Heart left ventricle (tissue), 16 donors: ENCODE measurements at regions not wholly inside any gene's neighbourhood (a gene's known extent, or its start where the extent isn't known, plus 50 kb on each side); places are given as distances from the start of the nearest gene placed in this dataset.

Experiments used
- ATAC-seq, 4 donors: fragments of 200-7000 bp; cut with Tn5 transposase; one replicate each; pipeline ENCODE4 v1.9.1; 2020 to 2022; ENCODE audit warnings: moderate library complexity in 4 of 4, mild to moderate bottlenecking in 3 of 4, moderate number of reproducible peaks in 1 of 4
- DNase-seq, 5 donors: peaks; one replicate each; pipeline ENCODE4 v3.0.0-alpha.2; 2020
- H3K27ac ChIP-seq, 12 donors: fragments of 200-600 bp; sonication (generic) in 4 of 12; one replicate each; pipeline versions ENCODE4 v1.5.0 to v1.8.0; 2016 to 2022; ENCODE audit warnings: mild to moderate bottlenecking in 2 of 12
- H3K27me3 ChIP-seq, 9 donors: fragments of 200-600 bp; sonication (generic) in 2 of 9; one replicate each; pipeline versions ENCODE4 v1.5.1 to v1.8.0; 2016 to 2022; ENCODE audit warnings: mild to moderate bottlenecking in 3 of 9
- H3K36me3 ChIP-seq, 9 donors: fragments of 200-600 bp; sonication (generic) in 2 of 9; one replicate each; pipeline versions ENCODE4 v1.5.0 to v1.8.0; 2018 to 2022; ENCODE audit warnings: mild to moderate bottlenecking in 2 of 9
- H3K4me1 ChIP-seq, 12 donors: fragments of 200-600 bp; sonication (generic) in 4 of 12; one replicate each; pipeline versions ENCODE4 v1.5.0 to v1.8.0; 2016 to 2022; ENCODE audit warnings: mild to moderate bottlenecking in 3 of 12
- H3K4me3 ChIP-seq, 12 donors: fragments of 200-600 bp; sonication (generic) in 4 of 12; one replicate each; pipeline versions ENCODE4 v1.5.0 to v1.8.0; 2017 to 2022; ENCODE audit warnings: mild to moderate bottlenecking in 9 of 12, moderate library complexity in 4 of 12
- H3K9me3 ChIP-seq, 12 donors: fragments of 200-600 bp; sonication (generic) in 4 of 12; one replicate each; pipeline versions ENCODE4 v1.5.0 to v1.8.0; 2016 to 2022; ENCODE audit warnings: mild to moderate bottlenecking in 1 of 12
- CTCF ChIP-seq, 12 donors: fragments of 200-600 bp; sonication (generic) in 4 of 12; IDR thresholded peaks; one replicate each; pipeline versions ENCODE4 v1.5.0 to v1.8.0; 2018 to 2022; ENCODE audit warnings: antibody characterized with exemption in 12 of 12, mild to moderate bottlenecking in 5 of 12
- POLR2A ChIP-seq, 2 donors: fragments of 450-650 bp; IDR thresholded peaks; one replicate each; pipeline ENCODE4 v1.6.1; 2017; ENCODE audit warnings: antibody characterized with exemption in 2 of 2, mild to moderate bottlenecking in 2 of 2, moderate library complexity in 2 of 2
- WGBS, 4 donors: extraction: QIAGEN DNeasy Blood & Tissue Kit in 2 of 4; methylation state at CpG; one replicate each; pipeline versions ENCODE4 v1.1.5 to v1.1.7; 2013 to 2018; 5-methylcytosine and 5-hydroxymethylcytosine counted together
- intact Hi-C, 10 donors: fragments of 100-400 bp; cut with DNase I; formaldehyde crosslinking; loops; one replicate each; pipeline versions ENCODE4 v1.11.1 to v1.14.2; 2022
- donor health status: ischemic (EF 13 %, LVEDD 7.1; RV severe dilation, severe dysfunction).
- donor health status: healthy with polysubstance abuse.
- donor health status: DM: no; HTN: yes; CAD: no.
- donor health status: DM: no; HTN: no; CAD: no.
- donor health status: ischemic (EF 25% LVEDD 6.9; RV normal size, moderate dysfunction).
- donor health status: ischemic (EF 25% LVEDD 5.7; RV mildly dilated, moderate dysfunction).
- donor health status: healthy.
- donor health status: DM: yes; HTN: yes; CAD: no.
- donor health status: ischemic (EF 35%, LVEDD 5.7; RV mildly dilated, moderate dysfunction).
- donor health status: nonischemic (EF 11% LVEDD 7.7; RV severe dilation, severe dysfunction).
- donor health status: DM: yes; HTN: yes; CAD: no.
- donor health status: PGD.
- donor health status: ischemic (EF 29% LVEDD 5.4; RV normal size, mild dysfunction).
- donor health status: nonischemic (EF 23%, LVEDD 6.1; RV moderate dilation, normal function).

GRCh38 chr2:58428096-58429013 lies 187.2 kb upstream of the FANCL start:
- ATAC-seq (peak in 1 of 4 donors; percentile 41), DNase-seq (no peak)
- 0 to 3% (median 1%) methylated on average over 48 to 76 of the region's 76 CpGs for WGBS, 4 donors
- intact Hi-C loops = no loop called here
- no peaks in the 10 kb centered on the region for H3K36me3 ChIP-seq
- H3K4me3 ChIP-seq = peak overlapping the region in 11 of 12 donors; percentile 1 to 51 (median 42)
- no peaks in the 10 kb centered on the region for H3K9me3 ChIP-seq
- no peak for TF ChIP-seq CTCF (IDR thresholded peaks at IDR 0.05)
- peaks cover 0 to 16% (median 0%) of the 10 kb centered on the region in 12 donors for H3K4me1 ChIP-seq
- H3K27ac ChIP-seq = no peak overlapping the region
- peaks cover 0 to 46% (median 12%) of the 10 kb centered on the region in 9 donors for H3K27me3 ChIP-seq

- no peak overlapping the region for H3K27ac ChIP-seq
- no peak for TF ChIP-seq POLR2A (IDR thresholded peaks at IDR 0.05)
- peak overlapping the region in 11 of 12 donors; percentile 1 to 51 (median 42) for H3K4me3 ChIP-seq
- H3K27me3 ChIP-seq = peaks cover 0 to 51% (median 12%) of the 10 kb centered on the region in 9 donors
- peaks cover 0 to 16% (median 0%) of the 10 kb centered on the region in 12 donors for H3K4me1 ChIP-seq
- no peaks in the 10 kb centered on the region for H3K36me3 ChIP-seq
- 1 to 2% (median 1%) methylated on average over 28 of the region's 28 CpGs for WGBS, 4 donors
- DNase-seq (peak in 2 of 5 donors; percentile 5 to 43), ATAC-seq (no peak)
- intact Hi-C loops = no loop called here
- no peaks in the 10 kb centered on the region for H3K9me3 ChIP-seq
Measured at GRCh38 chr2:58427572-58428095, 186.5 kb upstream of the FANCL start.

GRCh38 chr2:58425368-58425767 lies 184.2 kb upstream of the FANCL start:
- H3K4me3 ChIP-seq = no peak overlapping the region
- no peak overlapping the region for H3K27ac ChIP-seq
- TF ChIP-seq CTCF (IDR thresholded peaks at IDR 0.05) (no peak), POLR2A (IDR thresholded peaks at IDR 0.05) (no peak)
- peaks cover 0 to 48% (median 12%) of the 10 kb centered on the region in 9 donors for H3K27me3 ChIP-seq
- intact Hi-C loops = no loop called here
- H3K36me3 ChIP-seq = no peaks in the 10 kb centered on the region
- ATAC-seq (no peak), DNase-seq (no peak)
- no peaks in the 10 kb centered on the region for H3K9me3 ChIP-seq
- WGBS, 4 donors = 85 to 96% (median 91%) methylated on average over 1 of the region's 1 CpG
- peaks cover 0 to 16% (median 0%) of the 10 kb centered on the region in 12 donors for H3K4me1 ChIP-seq

GRCh38 chr2:58419983-58420382 lies 178.9 kb upstream of the FANCL start:
- TF ChIP-seq POLR2A (IDR thresholded peaks at IDR 0.05) = no peak
- TF ChIP-seq CTCF (IDR thresholded peaks at IDR 0.05) = no peak
- no peak for ATAC-seq
- H3K27ac ChIP-seq = no peak overlapping the region
- H3K27me3 ChIP-seq = peaks cover 0 to 19% (median 0%) of the 10 kb centered on the region in 9 donors
- no peaks in the 10 kb centered on the region for H3K9me3 ChIP-seq
- DNase-seq = no peak
- intact Hi-C loops = no loop called here
- H3K36me3 ChIP-seq = no peaks in the 10 kb centered on the region
- whole genome bisulfite sequencing, 4 donors = 87 to 95% (median 91%) methylated on average over 2 of the region's 2 CpGs
- no peaks in the 10 kb centered on the region for H3K4me1 ChIP-seq
- no peak overlapping the region for H3K4me3 ChIP-seq
